ENCODE measurements at regions not wholly inside any gene's neighbourhood (a gene's known extent, or its start where the extent isn't known, plus 50 kb on each side); places are given as distances from the start of the nearest gene placed in this dataset.

- TF ChIP-seq CTCF (IDR thresholded peaks at IDR 0.05; ENCODE audit: low read length) (no peak), EZH2 (IDR thresholded peaks at IDR 0.05; ENCODE audit: borderline replicate concordance, low read length) (no peak)
These were observed 291.7 kb upstream of the HABP2 start for GRCh38 chr10:113261161-113261560.

All from OCI-LY1 (cell line).